ENCODE measurements at regions not wholly inside any gene's neighbourhood (a gene's known extent, or its start where the extent isn't known, plus 50 kb on each side); places are given as distances from the start of the nearest gene placed in this dataset.
"Not testable (repeated sequence)": the region's sequence is repeated elsewhere in the genome, so short reads cannot be mapped to it uniquely, and the experiment has no call there.

GRCh38 chr2:89979826-89980537 lies 1288.5 kb downstream of the RPIA start:
- H2AK9ac ChIP-seq (replicated peaks; ENCODE audit: low read depth, low read length, poor library complexity); H3K4me3 ChIP-seq (ENCODE audit: insufficient read depth, low read depth, low read length); H3K23ac ChIP-seq (ENCODE audit: low read depth, low read length); H3K9ac ChIP-seq (ENCODE audit: low read depth, low read length); H2AFZ ChIP-seq (replicated peaks; ENCODE audit: low read length, poor library complexity); H2AK5ac ChIP-seq (ENCODE audit: low read depth, low read length); BruUV-seq (replicated peaks); in situ Hi-C loops (cut with MboI; ENCODE audit: low sequenced_read_pairs); POLR2A ChIA-PET (ENCODE audit: unreplicated experiment); H3K18ac ChIP-seq (ENCODE audit: low read depth, low read length); H4K5ac ChIP-seq (ENCODE audit: low read depth, low read length); H2BK120ac ChIP-seq (ENCODE audit: low read depth, low read length); H3K9me3 ChIP-seq (ENCODE audit: control insufficient read depth, insufficient read depth, low read length); H3K36me3 ChIP-seq (ENCODE audit: control insufficient read depth, insufficient read depth, low read length); H4K20me1 ChIP-seq (ENCODE audit: insufficient read depth, low read length); H3K4me1 ChIP-seq (ENCODE audit: control insufficient read depth, insufficient read depth, low read length); DNase-seq; dilution Hi-C loops (cut with HindIII; ENCODE audit: low sequenced_read_pairs, unreplicated experiment); H3K27ac ChIP-seq (ENCODE audit: insufficient read depth, low read length); H3K27me3 ChIP-seq (ENCODE audit: control insufficient read depth, insufficient read depth, low read length); H2BK5ac ChIP-seq (ENCODE audit: low read depth, low read length, poor library complexity, severe bottlenecking); H4K8ac ChIP-seq (ENCODE audit: low read depth in 2 of 2, low read length in 2 of 2); H2BK20ac ChIP-seq (ENCODE audit: low read depth, low read length); H2BK15ac ChIP-seq (ENCODE audit: low read depth, low read length); CTCF ChIA-PET; H4K91ac ChIP-seq (ENCODE audit: insufficient read depth, low read depth, low read length); ATAC-seq (ENCODE audit: low read depth); H3K56ac ChIP-seq (ENCODE audit: extremely low read depth, insufficient read depth, low read length); intact Hi-C loops (cut with micrococcal nuclease); H3K4me2 ChIP-seq (ENCODE audit: low read depth, low read length); H3K79me1 ChIP-seq (ENCODE audit: low read depth in 1 of 2, low read length in 2 of 2); H3K14ac ChIP-seq (replicated peaks; ENCODE audit: low read depth, low read length); H3K4ac ChIP-seq (ENCODE audit: low read depth, low read length); H3K9me1 ChIP-seq (ENCODE audit: insufficient read depth, low read length): not testable (repeated sequence)
- WGBS, 2 experiments (ENCODE audit: extremely low coverage in 2 of 2, insufficient read length in 1 of 2) = no CpG with 5 or more reads among the region's 2 CpGs

- H2AFZ ChIP-seq (replicated peaks; ENCODE audit: low read length, poor library complexity); intact Hi-C loops (cut with micrococcal nuclease); H3K23ac ChIP-seq (ENCODE audit: low read depth, low read length); H3K9ac ChIP-seq (ENCODE audit: low read depth, low read length); H3K14ac ChIP-seq (replicated peaks; ENCODE audit: low read depth, low read length); H3K4me2 ChIP-seq (ENCODE audit: low read depth, low read length); H3K4me3 ChIP-seq (ENCODE audit: insufficient read depth, low read depth, low read length); H4K8ac ChIP-seq (ENCODE audit: low read depth in 2 of 2, low read length in 2 of 2); BruUV-seq (replicated peaks); H3K4ac ChIP-seq (ENCODE audit: low read depth, low read length); H2BK5ac ChIP-seq (ENCODE audit: low read depth, low read length, poor library complexity, severe bottlenecking); H4K5ac ChIP-seq (ENCODE audit: low read depth, low read length); H2BK15ac ChIP-seq (ENCODE audit: low read depth, low read length); H3K56ac ChIP-seq (ENCODE audit: extremely low read depth, insufficient read depth, low read length); H4K91ac ChIP-seq (ENCODE audit: insufficient read depth, low read depth, low read length); DNase-seq; in situ Hi-C loops (cut with MboI; ENCODE audit: low sequenced_read_pairs); H3K4me1 ChIP-seq (ENCODE audit: control insufficient read depth, insufficient read depth, low read length); H3K79me1 ChIP-seq (ENCODE audit: low read depth in 1 of 2, low read length in 2 of 2); H2BK120ac ChIP-seq (ENCODE audit: low read depth, low read length); H2BK20ac ChIP-seq (ENCODE audit: low read depth, low read length); H4K20me1 ChIP-seq (ENCODE audit: insufficient read depth, low read length); H3K27me3 ChIP-seq (ENCODE audit: control insufficient read depth, insufficient read depth, low read length); H2AK9ac ChIP-seq (replicated peaks; ENCODE audit: low read depth, low read length, poor library complexity); CTCF ChIA-PET; ATAC-seq (ENCODE audit: low read depth); H2AK5ac ChIP-seq (ENCODE audit: low read depth, low read length); dilution Hi-C loops (cut with HindIII; ENCODE audit: low sequenced_read_pairs, unreplicated experiment); POLR2A ChIA-PET (ENCODE audit: unreplicated experiment); H3K18ac ChIP-seq (ENCODE audit: low read depth, low read length); H3K36me3 ChIP-seq (ENCODE audit: control insufficient read depth, insufficient read depth, low read length); H3K9me1 ChIP-seq (ENCODE audit: insufficient read depth, low read length); H3K9me3 ChIP-seq (ENCODE audit: control insufficient read depth, insufficient read depth, low read length); H3K27ac ChIP-seq (ENCODE audit: insufficient read depth, low read length): not testable (repeated sequence)
- WGBS, 2 experiments (ENCODE audit: extremely low coverage in 2 of 2, insufficient read length in 1 of 2) = no CpG with 5 or more reads among the region's 4 CpGs
These were observed 1290.8 kb downstream of the RPIA start for GRCh38 chr2:89982246-89982645.
